SK-N-SH treated with all-trans-retinoic acid at 6 μM for 48 hours (cell line): ENCODE measurements at regions not wholly inside any gene's neighbourhood (a gene's known extent, or its start where the extent isn't known, plus 50 kb on each side); places are given as distances from the start of the nearest gene placed in this dataset.
A peak's percentile ranks its signal among the peaks of the same experiment; 100 is the strongest.

ENCODE experiments used
- BACH2 ChIP-seq: fragments of 250-450 bp; sonication (Bioruptor Pico); IDR thresholded peaks from 2 replicates; pipeline ENCODE4 v1.9.0; 2021; ENCODE audit warnings: mild to moderate bottlenecking, borderline replicate concordance
- CSDC2 ChIP-seq: fragments of 250-450 bp; sonication (Bioruptor Pico); IDR thresholded peaks from 2 replicates; pipeline ENCODE4 v1.5.0; 2020; ENCODE audit warnings: mild to moderate bottlenecking, moderate library complexity
- ESRRG ChIP-seq: fragments of 250-450 bp; sonication (Bioruptor Pico); IDR thresholded peaks from 2 replicates; pipeline ENCODE4 v1.6.1; 2021; ENCODE audit warnings: mild to moderate bottlenecking
- GLIS3 ChIP-seq: fragments of 250-450 bp; sonication (Bioruptor Pico); IDR thresholded peaks from 2 replicates; pipeline ENCODE4 v1.5.0; 2020; ENCODE audit warnings: mild to moderate bottlenecking, moderate library complexity
- OSR1 ChIP-seq: fragments of 250-450 bp; sonication (Bioruptor Pico); IDR thresholded peaks from 2 replicates; pipeline ENCODE4 v1.8.0; 2022; ENCODE audit warnings: moderate library complexity, mild to moderate bottlenecking, inconsistent platforms
- RARB ChIP-seq: fragments of 250-450 bp; sonication (Bioruptor Pico); IDR thresholded peaks from 2 replicates; pipeline ENCODE4 v1.8.0; 2021; ENCODE audit warnings: mild to moderate bottlenecking, moderate library complexity
- TCF4 ChIP-seq: fragments of 250-450 bp; sonication (Bioruptor Pico); IDR thresholded peaks from 2 replicates; pipeline ENCODE4 v1.8.0; 2021; ENCODE audit warnings: mild to moderate bottlenecking, moderate library complexity, borderline replicate concordance
- ZFP3 ChIP-seq: fragments of 250-450 bp; sonication (Bioruptor Pico); IDR thresholded peaks from 2 replicates; pipeline ENCODE4 v1.5.0; 2020; ENCODE audit warnings: mild to moderate bottlenecking, moderate library complexity
- ZFP30 ChIP-seq: fragments of 450-650 bp; formaldehyde crosslinking; IDR thresholded peaks from 2 replicates; pipeline ENCODE4 v1.5.0; 2022; ENCODE audit warnings: mild to moderate bottlenecking, moderate library complexity
- TF ChIP-seq, protein P1 (sequence below): fragments of 250-450 bp; sonication (Bioruptor Pico); IDR thresholded peaks from 2 replicates; pipeline ENCODE4 v1.5.1; 2020; ENCODE audit warnings: low read depth, mild to moderate bottlenecking, moderate library complexity
- TF ChIP-seq, protein P2 (sequence below): fragments of 250-450 bp; sonication (Bioruptor Pico); IDR thresholded peaks from 2 replicates; pipeline ENCODE4 v1.8.0; 2021; ENCODE audit warnings: low read depth, mild to moderate bottlenecking, moderate library complexity, borderline replicate concordance
- TF ChIP-seq, protein P3 (sequence below): fragments of 250-450 bp; sonication (Bioruptor Pico); IDR thresholded peaks from 2 replicates; pipeline ENCODE4 v1.8.0; 2020; ENCODE audit warnings: mild to moderate bottlenecking, moderate library complexity, borderline replicate concordance

DNA sequence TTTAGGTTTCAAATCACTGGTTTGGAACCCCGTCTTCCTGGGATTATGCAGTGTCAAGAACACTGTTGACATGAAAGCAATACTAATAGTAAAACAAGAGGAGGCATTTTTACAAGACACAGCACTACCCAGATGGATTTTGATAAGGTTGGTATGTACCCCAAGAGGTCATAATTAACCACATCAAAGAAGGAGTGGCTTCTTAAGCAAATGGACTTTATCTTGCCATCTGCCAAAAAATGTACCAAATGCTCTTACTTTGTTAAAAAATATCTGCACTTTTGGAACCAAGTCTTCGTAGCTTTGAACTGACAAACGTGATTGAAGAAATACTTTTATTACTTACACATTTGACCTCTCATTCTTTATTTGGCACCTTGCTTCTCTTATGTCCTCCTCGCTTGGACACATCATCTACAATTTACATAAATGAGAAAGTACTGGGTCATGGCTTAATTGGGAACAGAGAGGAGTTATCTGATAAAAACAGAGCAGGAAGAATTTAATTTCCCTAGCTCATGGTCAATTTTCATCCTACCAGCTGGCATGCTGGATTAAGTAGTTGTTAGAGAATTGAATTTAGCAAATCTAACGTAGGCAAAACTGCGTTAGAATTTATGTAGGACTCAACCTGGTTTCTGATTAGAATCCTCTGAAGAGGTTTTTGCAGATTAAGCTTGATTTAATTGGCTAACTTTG lies 54.5 kb upstream of the PRICKLE1 start:
- TF ChIP-seq BACH2 (CRISPR knock-in tag) (no peak), ZFP30 (CRISPR knock-in tag) (no peak), ZFP3 (CRISPR knock-in tag) (no peak), OSR1 (no peak), GLIS3 (CRISPR knock-in tag) (no peak), ESRRG (CRISPR knock-in tag) (no peak), CSDC2 (no peak), RARB (CRISPR knock-in tag) (no peak), TCF4 (CRISPR knock-in tag) (peak; percentile 80; the same call in 1 of the 2 replicates)
- TF ChIP-seq, protein P1, sequence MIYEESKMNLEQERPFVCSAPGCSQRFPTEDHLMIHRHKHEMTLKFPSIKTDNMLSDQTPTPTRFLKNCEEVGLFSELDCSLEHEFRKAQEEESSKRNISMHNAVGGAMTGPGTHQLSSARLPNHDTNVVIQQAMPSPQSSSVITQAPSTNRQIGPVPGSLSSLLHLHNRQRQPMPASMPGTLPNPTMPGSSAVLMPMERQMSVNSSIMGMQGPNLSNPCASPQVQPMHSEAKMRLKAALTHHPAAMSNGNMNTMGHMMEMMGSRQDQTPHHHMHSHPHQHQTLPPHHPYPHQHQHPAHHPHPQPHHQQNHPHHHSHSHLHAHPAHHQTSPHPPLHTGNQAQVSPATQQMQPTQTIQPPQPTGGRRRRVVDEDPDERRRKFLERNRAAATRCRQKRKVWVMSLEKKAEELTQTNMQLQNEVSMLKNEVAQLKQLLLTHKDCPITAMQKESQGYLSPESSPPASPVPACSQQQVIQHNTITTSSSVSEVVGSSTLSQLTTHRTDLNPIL: no peak
- TF ChIP-seq, protein P2, sequence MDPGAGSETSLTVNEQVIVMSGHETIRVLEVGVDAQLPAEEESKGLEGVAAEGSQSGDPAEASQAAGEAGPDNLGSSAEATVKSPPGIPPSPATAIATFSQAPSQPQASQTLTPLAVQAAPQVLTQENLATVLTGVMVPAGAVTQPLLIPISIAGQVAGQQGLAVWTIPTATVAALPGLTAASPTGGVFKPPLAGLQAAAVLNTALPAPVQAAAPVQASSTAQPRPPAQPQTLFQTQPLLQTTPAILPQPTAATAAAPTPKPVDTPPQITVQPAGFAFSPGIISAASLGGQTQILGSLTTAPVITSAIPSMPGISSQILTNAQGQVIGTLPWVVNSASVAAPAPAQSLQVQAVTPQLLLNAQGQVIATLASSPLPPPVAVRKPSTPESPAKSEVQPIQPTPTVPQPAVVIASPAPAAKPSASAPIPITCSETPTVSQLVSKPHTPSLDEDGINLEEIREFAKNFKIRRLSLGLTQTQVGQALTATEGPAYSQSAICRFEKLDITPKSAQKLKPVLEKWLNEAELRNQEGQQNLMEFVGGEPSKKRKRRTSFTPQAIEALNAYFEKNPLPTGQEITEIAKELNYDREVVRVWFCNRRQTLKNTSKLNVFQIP (CRISPR knock-in tag): no peak
- TF ChIP-seq, protein P3, sequence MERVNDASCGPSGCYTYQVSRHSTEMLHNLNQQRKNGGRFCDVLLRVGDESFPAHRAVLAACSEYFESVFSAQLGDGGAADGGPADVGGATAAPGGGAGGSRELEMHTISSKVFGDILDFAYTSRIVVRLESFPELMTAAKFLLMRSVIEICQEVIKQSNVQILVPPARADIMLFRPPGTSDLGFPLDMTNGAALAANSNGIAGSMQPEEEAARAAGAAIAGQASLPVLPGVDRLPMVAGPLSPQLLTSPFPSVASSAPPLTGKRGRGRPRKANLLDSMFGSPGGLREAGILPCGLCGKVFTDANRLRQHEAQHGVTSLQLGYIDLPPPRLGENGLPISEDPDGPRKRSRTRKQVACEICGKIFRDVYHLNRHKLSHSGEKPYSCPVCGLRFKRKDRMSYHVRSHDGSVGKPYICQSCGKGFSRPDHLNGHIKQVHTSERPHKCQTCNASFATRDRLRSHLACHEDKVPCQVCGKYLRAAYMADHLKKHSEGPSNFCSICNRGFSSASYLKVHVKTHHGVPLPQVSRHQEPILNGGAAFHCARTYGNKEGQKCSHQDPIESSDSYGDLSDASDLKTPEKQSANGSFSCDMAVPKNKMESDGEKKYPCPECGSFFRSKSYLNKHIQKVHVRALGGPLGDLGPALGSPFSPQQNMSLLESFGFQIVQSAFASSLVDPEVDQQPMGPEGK (CRISPR knock-in tag): no peak
